Activated T-cell treated with anti-CD3 and anti-CD28 coated beads for 1 hour (primary cell): ENCODE measurements at regions not wholly inside any gene's neighbourhood (a gene's known extent, or its start where the extent isn't known, plus 50 kb on each side); places are given as distances from the start of the nearest gene placed in this dataset.
"Not testable (repeated sequence)": the region's sequence is repeated elsewhere in the genome, so short reads cannot be mapped to it uniquely, and the experiment has no call there.

Source experiments
- DNase-seq: peaks from one replicate; pipeline ENCODE4 v3.0.0-alpha.2; 2020; ENCODE audit warnings: low read depth

- DNase-seq: no peak
Measured at GRCh38 chr3:40645883-40646282, 121.1 kb downstream of the ZNF621 start.

DNA sequence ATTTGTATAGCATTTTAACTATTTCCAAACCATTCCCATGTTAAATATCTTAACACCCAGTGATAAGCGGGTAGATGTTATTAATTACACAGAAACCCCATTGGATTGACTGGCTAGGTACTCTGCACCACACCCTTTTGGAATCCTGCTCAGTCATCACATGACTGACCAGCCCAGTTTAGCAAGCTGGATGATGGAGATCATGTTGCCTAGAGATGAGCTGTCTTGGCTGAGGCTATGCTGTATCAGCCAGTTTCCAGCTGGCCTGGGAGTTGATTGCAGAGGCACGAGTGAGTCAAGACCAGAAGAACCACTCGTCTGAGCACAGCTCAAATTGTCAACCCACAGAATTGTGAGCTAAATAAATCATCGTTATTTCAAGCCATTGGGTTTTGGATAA is 124.6 kb downstream of the ZNF621 start:
- DNase-seq: no peak

DNA sequence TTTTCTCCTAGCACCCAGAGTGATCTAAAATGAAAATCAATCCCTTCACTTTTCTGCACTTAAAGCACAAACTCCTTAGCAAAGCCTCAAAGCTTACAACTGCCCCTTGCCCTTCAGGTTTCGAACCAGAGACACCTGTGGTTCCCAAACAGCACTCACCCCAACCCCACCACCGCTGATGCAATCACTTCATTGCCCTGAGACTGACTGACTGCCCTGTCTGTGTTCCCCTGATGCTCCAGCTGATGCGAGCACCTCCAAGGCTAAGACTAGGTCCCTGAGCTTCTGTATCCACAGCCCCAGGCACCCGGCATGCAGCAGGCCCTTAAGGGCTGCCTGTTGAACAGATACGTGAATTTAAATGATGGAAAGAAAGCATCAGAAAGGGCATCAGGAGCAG is 127.3 kb downstream of the ZNF621 start:
- no peak for DNase-seq

DNA sequence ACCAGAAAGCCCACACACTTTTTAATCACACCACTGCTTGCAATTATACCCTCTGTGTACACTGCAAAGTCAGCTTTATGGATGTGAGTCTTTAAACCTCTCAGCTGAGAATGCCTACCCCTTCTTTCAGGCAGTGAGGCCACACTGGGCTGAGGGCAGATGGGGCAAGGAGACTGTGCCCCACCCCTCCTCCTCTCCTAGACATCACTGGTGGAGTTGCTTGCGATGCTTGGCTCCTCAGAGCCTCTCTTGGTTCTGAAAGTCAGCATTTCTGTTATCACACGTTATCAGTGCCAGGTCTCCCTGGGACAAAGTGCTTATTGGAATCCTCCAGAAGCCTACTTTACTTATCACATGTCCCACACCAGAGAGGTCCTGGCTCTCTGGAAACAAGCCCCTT is 128.2 kb downstream of the ZNF621 start:
- DNase-seq: no peak

GRCh38 chr3:40653878-40654277 is 129.1 kb downstream of the ZNF621 start:
- no peak for DNase-seq

DNA sequence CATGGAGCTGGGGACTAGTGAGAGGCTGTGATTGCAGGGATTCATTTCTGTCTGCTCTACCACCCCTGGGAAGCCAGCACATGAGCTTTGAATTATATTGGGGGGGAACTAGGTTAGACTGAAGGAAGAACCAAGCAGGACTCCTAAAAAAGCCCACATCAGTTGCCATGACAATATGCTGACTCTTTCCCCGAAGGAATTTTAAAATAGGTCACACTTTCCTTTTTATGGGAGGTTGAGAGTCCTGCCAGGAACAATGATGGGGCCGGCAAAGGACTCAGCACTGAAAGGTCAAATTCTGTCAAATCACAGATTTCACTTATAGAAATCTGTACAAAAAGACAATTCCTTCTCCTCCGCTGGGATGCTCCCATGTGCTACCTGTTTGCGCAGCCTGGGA is 130.8 kb downstream of the ZNF621 start:
- no peak for DNase-seq

DNA sequence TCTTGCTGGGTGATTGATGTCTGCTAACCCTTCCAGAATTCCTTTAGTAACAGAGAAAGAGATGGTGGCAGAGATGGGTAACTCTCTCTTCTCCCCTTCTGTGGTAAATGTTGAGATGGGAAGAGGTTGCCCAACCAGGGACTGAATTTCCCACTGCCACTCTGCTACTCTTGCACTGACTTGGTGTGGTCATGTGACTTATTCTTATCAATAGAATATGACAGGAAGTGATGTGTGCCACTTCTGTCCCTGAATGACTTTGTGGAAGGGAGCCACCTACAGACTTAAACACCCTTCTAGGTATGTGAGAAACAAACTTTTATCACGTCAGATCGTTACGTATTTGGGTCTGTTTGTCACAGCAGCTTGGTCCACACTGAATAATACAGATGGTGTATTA is 132.9 kb downstream of the ZNF621 start:
- DNase-seq: no peak

GRCh38 chr3:40658305-40658704 is 133.5 kb downstream of the ZNF621 start:
- no peak for DNase-seq

DNA sequence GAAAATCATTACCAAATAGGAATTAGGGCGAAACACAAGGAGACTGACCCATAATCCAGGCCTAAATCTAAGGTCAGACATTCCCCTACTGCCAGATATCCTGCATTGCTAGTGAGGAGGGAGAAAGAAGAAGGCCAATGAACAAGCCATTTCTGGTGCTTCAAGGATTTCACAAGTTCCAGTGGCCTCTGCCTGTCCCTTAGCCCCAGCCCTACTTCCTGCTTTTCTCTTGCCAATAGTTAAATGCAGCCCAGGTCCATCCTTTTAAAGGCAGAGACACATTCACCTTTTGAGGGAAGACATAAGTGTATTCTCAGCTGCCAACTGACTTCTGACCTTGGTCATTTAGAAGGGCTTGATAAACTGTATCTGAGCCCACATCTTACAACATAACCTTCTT is 135.8 kb downstream of the ZNF621 start:
- no peak for DNase-seq

- no peak for DNase-seq
Measured at GRCh38 chr3:40661284-40661683, 136.5 kb downstream of the ZNF621 start.

DNA sequence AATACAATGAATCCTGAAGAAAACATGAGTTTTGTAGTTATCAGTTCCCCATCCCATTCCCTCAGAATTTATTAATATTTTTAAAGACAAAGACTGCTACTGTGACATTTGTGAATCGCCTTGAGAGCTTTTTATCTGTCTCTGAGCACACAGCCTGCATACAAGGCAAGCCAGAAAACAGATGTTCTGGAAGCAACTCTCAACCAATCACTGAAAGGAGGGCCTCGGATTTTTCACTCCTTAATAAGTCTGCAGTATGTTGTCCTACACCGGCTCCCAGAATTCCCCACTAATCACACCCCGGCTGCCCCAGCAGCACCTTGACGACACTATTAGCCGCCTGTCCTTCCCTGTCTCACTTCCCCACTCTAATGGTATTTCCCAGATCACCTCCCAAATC is 138.5 kb downstream of the ZNF621 start:
- no peak for DNase-seq

DNA sequence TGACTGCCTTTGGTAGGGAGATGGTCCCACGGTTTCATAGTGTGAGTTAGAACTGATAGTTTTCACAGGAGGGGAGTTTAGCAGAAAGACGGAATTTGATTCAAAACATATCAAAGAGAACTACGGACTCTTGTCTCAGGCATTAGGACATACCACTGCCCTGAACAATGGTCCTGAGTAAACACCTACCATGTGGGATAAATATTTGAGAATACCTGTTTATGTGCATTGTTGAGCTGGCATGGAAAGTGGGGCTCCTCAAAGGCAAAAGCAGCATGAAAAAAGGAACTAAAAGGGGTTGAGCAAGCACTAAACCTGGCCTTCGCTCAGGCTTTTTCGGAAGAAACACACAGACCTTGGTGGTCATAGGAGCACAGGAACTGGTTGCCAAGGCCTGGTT is 144.4 kb downstream of the ZNF621 start:
- DNase-seq: no peak

GRCh38 chr3:40672861-40673260 is 148.1 kb downstream of the ZNF621 start:
- DNase-seq: no peak

DNA sequence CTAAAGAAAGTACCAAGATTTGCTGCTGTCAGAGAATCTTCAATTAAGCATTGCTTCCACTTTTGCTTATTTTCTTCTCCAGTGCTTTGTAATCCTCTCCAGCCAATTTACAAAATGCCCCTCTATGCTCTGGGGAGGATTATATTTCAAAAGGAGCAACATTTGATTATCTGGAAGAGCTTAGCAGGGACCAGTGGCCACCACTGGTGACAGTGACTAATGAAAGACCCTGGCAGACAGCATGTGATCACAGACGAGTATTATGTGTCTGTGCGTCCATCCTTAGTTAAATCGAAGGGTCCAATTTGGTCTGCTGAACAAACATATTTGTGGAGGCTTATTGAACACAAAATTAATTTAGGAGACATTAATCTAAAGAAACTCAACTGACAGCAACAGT is 152.6 kb downstream of the ZNF621 start:
- DNase-seq: no peak

DNA sequence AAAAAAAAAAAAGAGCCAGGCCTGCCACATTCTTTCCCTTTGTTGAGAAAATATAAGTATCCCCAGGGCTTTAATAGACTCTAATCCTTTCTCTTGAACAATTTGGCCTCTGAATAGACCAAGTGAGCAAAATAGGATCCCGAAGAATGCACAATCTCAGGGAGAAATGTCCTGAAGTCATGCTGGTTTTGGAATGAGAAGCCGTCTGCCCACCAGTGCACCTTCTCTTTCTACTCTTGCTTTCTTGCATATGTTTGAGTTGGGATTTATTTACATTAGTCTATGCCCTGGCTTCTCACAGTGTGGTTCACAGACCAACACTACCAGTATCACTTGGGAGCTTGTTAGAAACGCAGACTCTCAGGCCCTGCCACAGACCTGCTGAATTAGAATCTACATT is 153.0 kb downstream of the ZNF621 start:
- DNase-seq: no peak

GRCh38 chr3:40679290-40679689 is 154.5 kb downstream of the ZNF621 start:
- DNase-seq: no peak

DNA sequence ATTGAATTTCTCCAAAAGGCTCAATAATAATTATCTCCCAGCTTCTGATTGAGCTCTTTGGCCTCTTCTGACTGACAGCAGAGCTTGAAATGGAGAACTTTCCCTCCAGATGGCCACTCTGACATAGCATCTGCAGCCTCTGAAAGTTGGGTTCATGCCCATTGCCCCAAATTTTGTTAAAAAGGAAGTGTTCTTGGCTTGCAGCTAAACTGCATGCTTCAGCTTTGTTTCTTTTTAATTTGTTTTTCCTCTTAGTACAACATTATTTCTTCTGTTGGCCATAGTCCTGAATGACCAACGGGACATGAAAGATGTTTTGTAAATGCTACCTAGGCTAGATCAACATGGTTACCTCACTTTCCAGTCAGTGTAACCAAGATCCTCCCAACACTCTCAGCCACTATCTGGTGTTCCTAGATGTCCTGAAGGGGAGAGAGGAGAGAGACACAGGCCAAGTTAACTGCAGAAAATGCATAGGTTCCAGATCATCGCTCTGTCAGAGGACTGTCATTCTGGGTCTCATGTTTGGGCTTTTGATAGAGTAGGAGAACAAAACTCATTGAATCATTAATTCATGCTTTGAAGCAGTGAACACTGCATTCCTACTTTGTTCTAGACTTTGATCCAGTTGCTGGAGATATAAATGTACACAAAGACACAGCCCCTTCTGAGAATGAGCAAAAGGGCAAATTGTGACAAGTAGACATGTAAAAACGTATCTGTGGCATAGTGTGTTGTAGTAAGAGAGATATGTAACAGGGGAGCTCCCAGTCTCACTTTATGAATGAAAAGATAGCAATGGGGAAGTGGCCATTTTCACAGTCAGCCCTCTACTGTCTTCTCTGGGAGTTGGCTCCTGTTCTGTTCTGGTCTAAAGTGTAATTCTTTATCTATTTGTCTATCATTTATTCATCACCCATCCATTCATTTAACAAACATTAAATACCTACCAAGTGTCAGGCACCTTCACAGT is 156.2 kb downstream of the ZNF621 start:
- DNase-seq: no peak

DNA sequence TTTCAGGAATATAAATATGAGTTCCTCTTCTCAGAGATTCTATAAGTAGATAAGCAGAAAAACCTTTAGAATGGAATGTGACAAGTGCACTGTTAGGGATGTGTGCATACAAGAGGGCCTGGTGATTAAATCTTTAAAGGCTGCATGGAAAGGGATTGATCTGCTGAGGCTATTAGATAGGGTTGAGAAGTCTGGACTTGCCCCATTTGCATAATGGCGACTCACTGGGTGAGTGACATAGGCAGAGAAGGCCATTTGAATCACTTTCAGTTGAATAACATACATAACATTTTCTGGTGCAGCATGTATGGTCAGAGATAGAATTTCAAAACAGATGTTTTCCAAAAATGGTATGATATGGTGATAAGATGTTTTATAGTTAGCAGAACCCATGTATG is 156.9 kb downstream of the ZNF621 start:
- no peak for DNase-seq

- DNase-seq: no peak
Measured at GRCh38 chr3:40689837-40690236, 165.1 kb downstream of the ZNF621 start.

DNA sequence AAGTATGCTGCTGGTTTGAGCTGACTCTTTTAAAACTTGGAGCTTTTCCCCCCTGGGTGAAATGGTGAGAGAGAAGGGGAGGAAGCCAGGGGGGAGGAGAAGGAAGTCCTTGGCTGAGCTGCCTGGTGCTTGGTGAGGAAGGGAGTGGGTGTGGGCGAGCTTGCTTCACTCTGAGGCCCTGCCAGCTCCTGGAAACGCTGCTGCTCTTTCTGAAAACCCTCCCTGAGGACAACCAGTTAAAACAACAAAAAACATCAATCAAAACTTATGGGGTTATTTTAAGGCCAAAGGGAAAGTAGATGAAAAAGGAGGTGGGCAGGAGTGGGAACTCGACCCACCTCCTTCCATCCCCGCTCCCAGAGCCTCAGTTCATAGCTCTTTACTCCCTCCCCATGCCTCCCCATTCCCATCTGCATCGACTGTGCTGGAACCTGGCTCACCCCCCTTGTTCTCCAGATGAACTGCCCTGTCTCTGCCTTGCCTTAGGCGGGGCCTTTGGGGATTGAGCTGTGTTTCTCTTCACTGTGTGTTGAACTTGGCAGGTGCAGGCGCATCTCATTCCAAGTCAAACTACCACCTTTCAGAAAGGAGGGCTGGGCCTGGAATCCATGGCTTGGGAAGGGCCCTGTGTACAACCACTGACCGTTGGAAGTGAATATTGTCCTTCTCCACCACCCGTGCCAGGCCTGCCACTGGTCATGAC is 166.1 kb downstream of the ZNF621 start:
- DNase-seq: no peak

DNA sequence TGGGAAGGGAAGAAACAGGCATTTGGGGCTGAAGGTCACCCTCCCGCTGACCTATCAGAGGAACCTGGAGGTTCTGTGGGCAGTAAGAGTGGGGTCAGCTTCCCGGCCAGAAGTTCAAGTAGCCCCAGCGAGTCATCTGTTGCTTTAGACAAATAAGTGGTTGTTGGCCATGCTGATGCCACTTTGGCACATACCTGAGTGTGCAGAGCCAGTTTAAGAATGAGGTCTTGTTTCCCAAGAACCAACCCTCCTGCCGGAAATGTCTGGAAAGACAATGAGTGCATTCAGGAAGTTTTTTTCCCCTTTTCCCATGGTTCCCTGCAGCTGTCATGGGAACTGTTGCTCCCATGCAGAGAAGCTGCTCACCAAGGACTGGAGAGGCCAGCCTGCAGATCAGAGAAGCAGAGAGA is 166.7 kb downstream of the ZNF621 start:
- no peak for DNase-seq

DNA sequence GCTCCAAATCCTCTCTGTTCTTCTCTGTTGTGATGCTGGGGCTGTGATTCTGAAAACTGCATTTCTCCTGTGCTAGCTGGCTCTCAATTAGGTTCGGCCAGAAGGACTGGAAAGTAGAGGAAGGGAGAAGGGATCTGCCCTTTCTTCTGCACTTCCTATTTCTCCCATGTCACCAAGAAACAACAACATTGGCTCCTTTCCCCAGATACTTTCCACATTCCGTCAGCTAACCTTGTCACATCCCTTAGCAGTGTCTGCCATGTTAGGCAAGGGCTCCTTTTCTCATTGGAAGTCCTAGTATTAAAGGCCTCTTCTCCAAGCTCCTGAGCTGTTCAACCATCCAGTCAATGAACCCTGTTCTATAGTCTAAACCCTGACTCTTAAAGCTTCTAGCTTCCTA is 171.1 kb downstream of the ZNF621 start:
- DNase-seq: no peak

DNA sequence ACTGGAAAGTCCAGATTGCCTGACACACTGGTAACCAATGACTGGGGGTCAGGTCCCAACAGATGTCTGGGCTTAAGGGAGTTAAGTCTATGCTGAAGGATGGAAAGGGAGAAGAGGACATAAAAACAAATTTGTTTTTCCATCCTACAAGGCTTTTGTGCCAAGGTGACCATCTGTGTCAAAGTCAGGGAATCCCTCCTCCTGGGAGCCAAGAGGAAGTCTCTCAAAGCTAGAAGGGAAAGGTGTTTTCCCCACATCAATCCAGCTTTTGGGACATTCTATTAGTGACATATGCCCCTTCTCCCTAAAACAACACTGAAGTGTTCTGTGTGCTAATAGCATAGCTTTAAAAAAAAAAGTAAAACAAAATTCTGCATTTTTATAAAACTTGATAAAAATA is 173.9 kb downstream of the ZNF621 start:
- not testable (repeated sequence) for DNase-seq
